Fibroblast of lung (primary cell): ENCODE measurements at regions not wholly inside any gene's neighbourhood (a gene's known extent, or its start where the extent isn't known, plus 50 kb on each side); places are given as distances from the start of the nearest gene placed in this dataset.
A peak's percentile ranks its signal among the peaks of the same experiment; 100 is the strongest.

Experiments used
- DNase-seq, 2 donors: peaks; one replicate each; pipeline versions ENCODE4 v3.0.0 to v3.0.0-alpha.2; 2010; ENCODE audit warnings: low read depth in 2 of 2
- H2AFZ ChIP-seq: 2 replicates; pipeline ENCODE4 v1.5.1; 2012; ENCODE audit warnings: low read length, control low read depth, inconsistent platforms
- H3K27ac ChIP-seq: 2 replicates; pipeline ENCODE4 v1.5.1; 2011; ENCODE audit warnings: low read length, control low read depth; ENCODE audit not compliant: insufficient read depth
- H3K27me3 ChIP-seq: 2 replicates; pipeline ENCODE4 v1.5.1; 2011; ENCODE audit warnings: mild to moderate bottlenecking, low read length; ENCODE audit not compliant: control insufficient read depth, insufficient read depth
- H3K36me3 ChIP-seq: 2 replicates; pipeline ENCODE4 v1.5.1; 2011; ENCODE audit warnings: low read length; ENCODE audit not compliant: control insufficient read depth, insufficient read depth
- H3K4me1 ChIP-seq: 2 replicates; pipeline ENCODE4 v1.5.1; 2011; ENCODE audit warnings: low read length; ENCODE audit not compliant: control insufficient read depth, insufficient read depth; ENCODE audit errors: extremely low read depth
- H3K4me2 ChIP-seq: 2 replicates; pipeline ENCODE4 v1.5.1; 2011; ENCODE audit warnings: low read length, control low read depth; ENCODE audit not compliant: insufficient read depth; ENCODE audit errors: extremely low read depth
- H3K4me3 ChIP-seq, 4 experiments: fragments of 200-600 bp in 1 of 4; sonication (generic) in 1 of 4; replicated peaks in 1 of 4; 2 replicates each; pipeline ENCODE4 v1.5.1; 2011 to 2016; ENCODE audit warnings: low read length in 4 of 4, low read depth in 3 of 4, mild to moderate bottlenecking in 3 of 4, control low read depth in 2 of 4, inconsistent platforms in 1 of 4, mixed read lengths in 1 of 4; ENCODE audit not compliant: insufficient read depth in 1 of 4; ENCODE audit errors: control extremely low read depth in 1 of 4
- H3K79me2 ChIP-seq: 2 replicates; pipeline ENCODE4 v1.5.1; 2012; ENCODE audit warnings: mild to moderate bottlenecking, low read length, inconsistent platforms; ENCODE audit not compliant: control insufficient read depth, insufficient read depth
- H3K9ac ChIP-seq: 2 replicates; pipeline ENCODE4 v1.5.1; 2011; ENCODE audit warnings: mild to moderate bottlenecking, low read length, control low read depth; ENCODE audit not compliant: insufficient read depth
- H3K9me3 ChIP-seq: 2 replicates; pipeline ENCODE4 v1.5.1; 2012; ENCODE audit warnings: low read depth, low read length; ENCODE audit not compliant: control insufficient read depth, insufficient read depth
- H4K20me1 ChIP-seq: 2 replicates; pipeline ENCODE4 v1.5.1; 2011; ENCODE audit warnings: low read length; ENCODE audit not compliant: control insufficient read depth, insufficient read depth; ENCODE audit errors: extremely low read depth
- EZH2 ChIP-seq: IDR thresholded peaks from 2 replicates; pipeline ENCODE4 v1.5.1; 2012; ENCODE audit warnings: low read length, control low read depth, mild to moderate bottlenecking; ENCODE audit errors: missing control alignments
- TF ChIP-seq, protein P1 (sequence below), 2 donors: IDR thresholded peaks in 1 of 2; conservative IDR thresholded peaks in 1 of 2; 1 replicate in 1 of 2; 2 replicates in 1 of 2; pipeline ENCODE4 v1.5.1; 2011 to 2012; ENCODE audit warnings: low read length in 2 of 2, control low read depth in 1 of 2, inconsistent platforms in 1 of 2, low read depth in 1 of 2, mild to moderate bottlenecking in 1 of 2

DNA sequence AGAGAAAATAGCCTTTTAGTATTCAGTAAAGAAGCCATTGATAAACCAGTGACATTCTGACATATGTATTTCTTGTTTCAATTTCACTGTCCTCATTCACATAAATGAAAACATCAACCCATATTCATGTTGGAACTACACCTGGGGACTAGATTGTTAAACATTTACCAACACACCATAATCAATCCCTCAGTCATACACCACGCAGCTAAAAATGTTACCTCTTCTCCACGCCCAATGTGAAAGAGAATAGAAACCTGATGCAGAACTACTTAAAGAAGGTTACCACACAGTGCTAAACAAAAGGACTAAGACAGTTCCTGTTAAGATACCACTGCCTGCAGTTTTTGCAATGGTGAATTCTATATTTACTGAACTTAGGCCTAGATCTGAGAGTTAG is 518.9 kb downstream of the PRELID2 start:
- H2AFZ ChIP-seq: no peak overlapping the region
- TF ChIP-seq EZH2: no peak
- TF ChIP-seq, protein P1, sequence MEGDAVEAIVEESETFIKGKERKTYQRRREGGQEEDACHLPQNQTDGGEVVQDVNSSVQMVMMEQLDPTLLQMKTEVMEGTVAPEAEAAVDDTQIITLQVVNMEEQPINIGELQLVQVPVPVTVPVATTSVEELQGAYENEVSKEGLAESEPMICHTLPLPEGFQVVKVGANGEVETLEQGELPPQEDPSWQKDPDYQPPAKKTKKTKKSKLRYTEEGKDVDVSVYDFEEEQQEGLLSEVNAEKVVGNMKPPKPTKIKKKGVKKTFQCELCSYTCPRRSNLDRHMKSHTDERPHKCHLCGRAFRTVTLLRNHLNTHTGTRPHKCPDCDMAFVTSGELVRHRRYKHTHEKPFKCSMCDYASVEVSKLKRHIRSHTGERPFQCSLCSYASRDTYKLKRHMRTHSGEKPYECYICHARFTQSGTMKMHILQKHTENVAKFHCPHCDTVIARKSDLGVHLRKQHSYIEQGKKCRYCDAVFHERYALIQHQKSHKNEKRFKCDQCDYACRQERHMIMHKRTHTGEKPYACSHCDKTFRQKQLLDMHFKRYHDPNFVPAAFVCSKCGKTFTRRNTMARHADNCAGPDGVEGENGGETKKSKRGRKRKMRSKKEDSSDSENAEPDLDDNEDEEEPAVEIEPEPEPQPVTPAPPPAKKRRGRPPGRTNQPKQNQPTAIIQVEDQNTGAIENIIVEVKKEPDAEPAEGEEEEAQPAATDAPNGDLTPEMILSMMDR (conservative IDR thresholded peaks at IDR 0.05 in 1 of 2, IDR thresholded peaks at IDR 0.05 in 1 of 2; ENCODE audit: low read depth in 1 of 2, low read length in 2 of 2): no peak
- no peak overlapping the region for H3K4me3 ChIP-seq
- H3K79me2 ChIP-seq: no peaks in the 10 kb centered on the region
- H3K27me3 ChIP-seq: no peaks in the 10 kb centered on the region
- no peak overlapping the region for H3K9ac ChIP-seq
- no peak overlapping the region for H3K4me2 ChIP-seq
- no peaks in the 10 kb centered on the region for H4K20me1 ChIP-seq
- H3K4me1 ChIP-seq: no peaks in the 10 kb centered on the region
- no peak overlapping the region for H3K27ac ChIP-seq
- no peaks in the 10 kb centered on the region for H3K36me3 ChIP-seq
- no peak for DNase-seq
- H3K9me3 ChIP-seq: no peaks in the 10 kb centered on the region

DNA sequence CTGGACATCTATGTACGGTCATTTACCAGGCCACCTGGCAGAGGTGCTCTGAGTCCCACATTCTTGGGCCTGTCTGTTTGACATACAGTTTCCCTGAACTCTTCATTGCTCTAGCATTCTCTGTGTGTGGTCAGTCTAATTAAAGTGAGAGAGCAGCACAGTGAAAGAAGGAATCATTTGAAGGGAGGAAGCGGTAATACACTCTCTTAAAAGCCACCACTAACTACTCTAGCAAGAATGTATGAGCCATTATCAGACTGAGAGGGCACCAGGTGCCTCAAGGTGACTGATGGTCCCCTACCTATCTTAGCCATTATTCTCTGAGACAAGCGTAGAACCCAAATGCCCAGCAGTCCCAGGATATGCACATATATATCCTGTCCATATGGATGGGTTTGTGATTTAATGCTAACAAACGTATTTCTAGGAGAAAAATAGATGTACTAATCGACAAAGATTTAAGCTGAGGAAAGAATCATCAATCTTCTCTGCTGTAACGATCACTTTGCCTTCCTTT is 527.2 kb downstream of the PRELID2 start:
- no peak for DNase-seq
- H3K4me1 ChIP-seq: no peaks in the 10 kb centered on the region
- no peaks in the 10 kb centered on the region for H3K79me2 ChIP-seq
- no peaks in the 10 kb centered on the region for H3K9me3 ChIP-seq
- TF ChIP-seq EZH2: no peak
- TF ChIP-seq, protein P1 (conservative IDR thresholded peaks at IDR 0.05 in 1 of 2, IDR thresholded peaks at IDR 0.05 in 1 of 2; ENCODE audit: low read depth in 1 of 2, low read length in 2 of 2): no peak
- no peaks in the 10 kb centered on the region for H3K36me3 ChIP-seq
- H2AFZ ChIP-seq: no peak overlapping the region
- no peaks in the 10 kb centered on the region for H3K27me3 ChIP-seq
- no peak overlapping the region for H3K4me3 ChIP-seq
- H3K27ac ChIP-seq: no peak overlapping the region
- H3K4me2 ChIP-seq: no peak overlapping the region
- no peaks in the 10 kb centered on the region for H4K20me1 ChIP-seq
- no peak overlapping the region for H3K9ac ChIP-seq

DNA sequence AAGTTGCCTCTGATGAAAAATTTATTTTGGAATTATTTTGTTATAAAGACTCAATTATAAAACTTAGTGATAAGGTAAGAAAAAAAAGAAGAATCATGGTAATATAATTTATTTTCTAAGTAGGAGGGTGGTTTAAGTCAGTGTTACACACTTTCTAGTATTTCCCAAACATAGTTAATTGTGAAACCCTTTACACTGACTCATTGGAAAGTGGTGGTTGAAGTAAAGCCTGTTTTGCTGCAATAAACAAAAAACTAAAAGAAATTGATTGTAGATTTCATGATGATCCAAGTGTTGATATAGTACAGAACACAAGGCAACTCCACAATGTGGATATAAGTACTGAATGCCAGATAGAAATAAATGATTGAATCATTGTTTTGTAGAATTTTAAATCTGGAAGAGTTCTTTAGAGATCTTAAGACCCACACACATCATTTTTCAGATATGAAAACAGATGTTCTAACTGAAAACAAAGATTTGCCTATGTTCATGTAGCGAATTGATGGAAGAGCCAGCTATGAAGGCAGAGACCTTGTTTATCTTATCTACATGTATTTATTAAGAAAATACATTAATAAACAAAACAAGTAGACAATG is 539.8 kb downstream of the PRELID2 start:
- peak in 1 of 2 donors; percentile 41 for DNase-seq

More for the DNA sequence above, 539.8 kb downstream of the PRELID2 start:
- Histone ChIP-seq H3K36me3 (no peaks in the 10 kb centered on the region), H3K9me3 (no peaks in the 10 kb centered on the region), H3K27ac (no peak overlapping the region), H3K27me3 (no peaks in the 10 kb centered on the region), H2AFZ (no peak overlapping the region), H3K4me3 (no peak overlapping the region), H3K4me2 (no peak overlapping the region), H3K9ac (no peak overlapping the region), H3K4me1 (no peaks in the 10 kb centered on the region), H3K79me2 (no peaks in the 10 kb centered on the region), H4K20me1 (no peaks in the 10 kb centered on the region)
- TF ChIP-seq, protein P1 (conservative IDR thresholded peaks at IDR 0.05 in 1 of 2, IDR thresholded peaks at IDR 0.05 in 1 of 2; ENCODE audit: low read depth in 1 of 2, low read length in 2 of 2): no peak
- TF ChIP-seq EZH2: no peak
